ENCODE measurements at regions not wholly inside any gene's neighbourhood (a gene's known extent, or its start where the extent isn't known, plus 50 kb on each side); places are given as distances from the start of the nearest gene placed in this dataset.
"Not testable (repeated sequence)": the region's sequence is repeated elsewhere in the genome, so short reads cannot be mapped to it uniquely, and the experiment has no call there.

- no peak for DNase-seq
Observed at GRCh38 chr2:175679231-175679630, 322.8 kb downstream of the LNPK start.

GRCh38 chr2:175677880-175678279 lies 324.2 kb downstream of the LNPK start:
- DNase-seq: no peak

- DNase-seq: no peak
Observed at GRCh38 chr2:175676813-175677212, 325.3 kb downstream of the LNPK start.

GRCh38 chr2:175668804-175669203 lies 333.3 kb downstream of the LNPK start:
- not testable (repeated sequence) for DNase-seq

GRCh38 chr2:175662335-175662734 lies 339.7 kb downstream of the LNPK start:
- no peak for DNase-seq

GRCh38 chr2:175648577-175649063 lies 353.4 kb downstream of the LNPK start:
- no peak for DNase-seq

GRCh38 chr2:175647058-175647457 lies 355.0 kb downstream of the LNPK start:
- DNase-seq: no peak

- no peak for DNase-seq
Observed at GRCh38 chr2:175640655-175641054, 361.4 kb downstream of the LNPK start.

- DNase-seq: no peak
Observed at GRCh38 chr2:175633227-175633626, 368.8 kb downstream of the LNPK start.

GRCh38 chr2:175631245-175631623 lies 370.8 kb downstream of the LNPK start:
- no peak for DNase-seq

GRCh38 chr2:175630280-175631244 lies 371.5 kb downstream of the LNPK start:
- peak; percentile 77 for DNase-seq

- DNase-seq: no peak
Observed at GRCh38 chr2:175628243-175628642, 373.8 kb downstream of the LNPK start.

- DNase-seq: no peak
Observed at GRCh38 chr2:175627405-175627804, 374.7 kb downstream of the LNPK start.

GRCh38 chr2:175626796-175627195 lies 375.3 kb downstream of the LNPK start:
- no peak for DNase-seq

GRCh38 chr2:175624785-175625184 lies 377.3 kb downstream of the LNPK start:
- DNase-seq: no peak

GRCh38 chr2:175624211-175624761 lies 377.8 kb downstream of the LNPK start:
- DNase-seq: peak; percentile 34

GRCh38 chr2:175621821-175622220 lies 380.2 kb downstream of the LNPK start:
- DNase-seq: no peak

- DNase-seq: no peak
Observed at GRCh38 chr2:175620106-175620505, 382.0 kb downstream of the LNPK start.

- DNase-seq: no peak
Observed at GRCh38 chr2:175619179-175620045, 382.7 kb downstream of the LNPK start.

GRCh38 chr2:175612280-175612679 lies 389.8 kb downstream of the LNPK start:
- no peak for DNase-seq

GRCh38 chr2:175606010-175606841 lies 395.8 kb downstream of the LNPK start:
- DNase-seq: peak; percentile 87

GRCh38 chr2:175605640-175606009 lies 396.4 kb downstream of the LNPK start:
- DNase-seq: peak; percentile 68

Measured in NCI-H345 (cell line).